ENCODE measurements at regions not wholly inside any gene's neighbourhood (a gene's known extent, or its start where the extent isn't known, plus 50 kb on each side); places are given as distances from the start of the nearest gene placed in this dataset.

GRCh38 chr11:104572279-104572678 is 326.0 kb downstream of the CASP12 start:
- Mint-ChIP-seq H3K27me3 (ENCODE audit: low read depth) (no peaks in the 10 kb centered on the region), H3K9me3 (peaks cover 39% of the 10 kb centered on the region), H3K36me3 (peaks cover 23% of the 10 kb centered on the region), H3K4me1 (no peaks in the 10 kb centered on the region), H3K4me3 (no peak overlapping the region), H3K27ac (no peak overlapping the region)
- ChIA-PET CTCF (no interaction called here), POLR2A (interaction anchor here (0.6 kb wide), 1 partner anchor 240 kb away, joined by 3 read pairs; no protein-coding TSS in a partner anchor)
- no peak for DNase-seq (ENCODE audit: low spot score)
- TF ChIP-seq ZNF425 (CRISPR knock-in tag; conservative IDR thresholded peaks at IDR 0.05) (no peak), ZNF121 (CRISPR knock-in tag; IDR thresholded peaks at IDR 0.05) (no peak), SOX15 (CRISPR knock-in tag; IDR thresholded peaks at IDR 0.05) (no peak)
- no peak for ATAC-seq

DNA sequence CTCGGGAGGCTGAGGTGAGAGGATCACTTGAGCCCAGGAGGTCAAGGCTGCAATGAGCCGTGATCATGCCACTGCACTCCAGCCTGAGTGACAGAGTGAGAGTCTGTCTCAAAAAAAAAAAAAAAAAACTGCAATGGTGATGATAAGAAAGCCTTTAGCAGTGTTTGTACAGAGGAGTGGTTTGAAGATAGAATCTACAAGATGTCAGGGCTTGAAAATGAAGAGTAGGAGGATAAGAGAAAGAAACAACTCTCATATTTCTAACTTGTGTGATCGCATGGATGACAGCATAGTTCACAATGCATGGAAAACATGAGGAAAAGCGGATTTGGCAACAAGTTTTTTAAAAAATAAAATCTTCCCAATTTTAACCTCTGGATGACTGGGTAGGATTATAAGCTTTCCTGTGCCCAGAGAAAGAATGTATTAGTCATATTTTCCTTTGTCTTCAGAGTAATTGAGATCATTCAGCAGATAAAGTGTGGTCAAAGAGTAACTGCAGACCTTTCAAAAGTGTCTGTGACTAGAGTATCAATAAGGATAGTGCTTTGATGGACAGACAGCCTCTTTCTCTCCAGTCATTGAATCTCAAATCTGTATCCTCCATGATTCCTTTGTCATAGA is 328.1 kb downstream of the CASP12 start:
- Mint-ChIP-seq H3K27me3 (ENCODE audit: low read depth) (no peaks in the 10 kb centered on the region), H3K4me3 (no peak overlapping the region), H3K36me3 (peaks cover 19% of the 10 kb centered on the region), H3K27ac (no peak overlapping the region), H3K4me1 (no peaks in the 10 kb centered on the region), H3K9me3 (peaks cover 33% of the 10 kb centered on the region)
- POLR2A ChIA-PET = no interaction called here
- no peak for DNase-seq (ENCODE audit: low spot score)
- TF ChIP-seq SOX15 (CRISPR knock-in tag; IDR thresholded peaks at IDR 0.05) = no peak
- TF ChIP-seq ZNF416 (CRISPR knock-in tag; IDR thresholded peaks at IDR 0.05) = no peak
- no peak for TF ChIP-seq AFF4 (CRISPR knock-in tag; IDR thresholded peaks at IDR 0.05; ENCODE audit: borderline replicate concordance)
- no peak for TF ChIP-seq CREM (CRISPR knock-in tag; IDR thresholded peaks at IDR 0.05)
- no peak for TF ChIP-seq TEAD1 (CRISPR knock-in tag; IDR thresholded peaks at IDR 0.05)
- no peak for TF ChIP-seq ARID4B (CRISPR knock-in tag; IDR thresholded peaks at IDR 0.05; ENCODE audit: borderline replicate concordance)
- no peak for TF ChIP-seq ELF4 (CRISPR knock-in tag; IDR thresholded peaks at IDR 0.05; ENCODE audit: low read depth)
- no peak for TF ChIP-seq ZNF138 (CRISPR knock-in tag; conservative IDR thresholded peaks at IDR 0.05)
- no peak for TF ChIP-seq ZBTB21 (CRISPR knock-in tag; IDR thresholded peaks at IDR 0.05; ENCODE audit: borderline replicate concordance)
- no peak for TF ChIP-seq SMAD3 (CRISPR knock-in tag; IDR thresholded peaks at IDR 0.05; ENCODE audit: borderline replicate concordance)
- no peak for TF ChIP-seq FOXP4 (CRISPR knock-in tag; IDR thresholded peaks at IDR 0.05)
- no peak for TF ChIP-seq ETV6 (CRISPR knock-in tag; IDR thresholded peaks at IDR 0.05)
- CTCF ChIA-PET = no interaction called here
- no peak for ATAC-seq
